MM.1S (cell line): ENCODE measurements at regions not wholly inside any gene's neighbourhood (a gene's known extent, or its start where the extent isn't known, plus 50 kb on each side); places are given as distances from the start of the nearest gene placed in this dataset.
A peak's percentile ranks its signal among the peaks of the same experiment; 100 is the strongest.

Experiments
- DNase-seq: peaks from one replicate; pipeline ENCODE4 v3.0.0-alpha.2; 2015
- H2AFZ ChIP-seq: fragments of 300-600 bp; sonication (generic); 2 replicates; pipeline ENCODE4 v1.6.0; 2016; ENCODE audit warnings: antibody characterized with exemption, low read length
- H3F3A ChIP-seq: fragments of 300-600 bp; sonication (generic); 2 replicates; pipeline ENCODE4 v1.6.1; 2016; ENCODE audit warnings: mild to moderate bottlenecking, antibody characterized with exemption, low read length, moderate library complexity, mixed read lengths; ENCODE audit not compliant: insufficient read depth
- H3K27ac ChIP-seq: fragments of 300-600 bp; sonication (generic); 2 replicates; pipeline ENCODE4 v1.5.1; 2016; ENCODE audit warnings: mild to moderate bottlenecking, low read length
- H3K27me3 ChIP-seq: fragments of 300-600 bp; sonication (generic); replicated peaks from 2 replicates; pipeline ENCODE4 v1.6.0; 2016; ENCODE audit warnings: low read length; ENCODE audit not compliant: insufficient read depth
- H3K36me3 ChIP-seq: fragments of 300-600 bp; sonication (generic); replicated peaks from 2 replicates; pipeline ENCODE4 v1.6.1; 2016; ENCODE audit warnings: mild to moderate bottlenecking, low read length, mixed read lengths; ENCODE audit not compliant: insufficient read depth
- H3K4me1 ChIP-seq: fragments of 300-600 bp; sonication (generic); 2 replicates; pipeline ENCODE4 v1.6.1; 2016; ENCODE audit warnings: low read length, mixed read lengths
- H3K4me2 ChIP-seq: fragments of 300-600 bp; sonication (generic); 2 replicates; pipeline ENCODE4 v1.6.0; 2016; ENCODE audit warnings: low read depth, low read length
- H3K4me3 ChIP-seq: fragments of 300-600 bp; sonication (generic); 2 replicates; pipeline ENCODE4 v1.5.1; 2016; ENCODE audit warnings: low read length, mixed read lengths
- H3K79me2 ChIP-seq: fragments of 300-600 bp; sonication (generic); 2 replicates; pipeline ENCODE4 v1.6.1; 2016; ENCODE audit warnings: mixed run types, low read length, mixed read lengths
- H3K9ac ChIP-seq: fragments of 300-600 bp; sonication (generic); 2 replicates; pipeline ENCODE4 v1.6.1; 2016; ENCODE audit warnings: low read length, mixed read lengths
- H3K9me2 ChIP-seq: fragments of 300-600 bp; sonication (generic); replicated peaks from 2 replicates; pipeline ENCODE4 v1.6.1; 2016; ENCODE audit warnings: mild to moderate bottlenecking, low read length, mixed read lengths; ENCODE audit not compliant: insufficient read depth
- H3K9me3 ChIP-seq: fragments of 300-600 bp; sonication (generic); replicated peaks from 2 replicates; pipeline ENCODE4 v1.6.1; 2016; ENCODE audit warnings: mild to moderate bottlenecking, low read length, mixed read lengths; ENCODE audit not compliant: insufficient read depth
- H4K20me1 ChIP-seq: fragments of 300-600 bp; sonication (generic); 2 replicates; pipeline ENCODE4 v1.6.1; 2016; ENCODE audit warnings: mild to moderate bottlenecking, low read length, moderate library complexity, mixed read lengths; ENCODE audit not compliant: insufficient read depth
- CTCF ChIP-seq: fragments of 300-600 bp; sonication (generic); IDR thresholded peaks from 2 replicates; pipeline ENCODE4 v1.5.1; 2016; ENCODE audit warnings: antibody characterized with exemption, low read length, mixed read lengths
- EZH2 ChIP-seq: fragments of 300-600 bp; sonication (generic); optimal IDR thresholded peaks from 2 replicates; pipeline ENCODE3; 2017; ENCODE audit warnings: low read depth, mild to moderate bottlenecking, antibody characterized with exemption, low read length, mixed read lengths
- EZH2phosphoT487 ChIP-seq: fragments of 300-600 bp; sonication (generic); IDR thresholded peaks from 2 replicates; pipeline ENCODE4 v1.6.1; 2018; ENCODE audit warnings: antibody characterized with exemption, low read length

GRCh38 chr1:221477252-221477651 is 264.6 kb downstream of the DUSP10 start:
- Histone ChIP-seq H3K27ac (no peak overlapping the region), H3K9ac (no peak overlapping the region), H3K4me3 (no peak overlapping the region), H3K9me2 (no peaks in the 10 kb centered on the region), H3K36me3 (no peaks in the 10 kb centered on the region), H3K27me3 (no peaks in the 10 kb centered on the region), H3K4me2 (no peak overlapping the region), H2AFZ (no peak overlapping the region), H4K20me1 (no peaks in the 10 kb centered on the region), H3F3A (no peaks in the 10 kb centered on the region), H3K4me1 (no peaks in the 10 kb centered on the region), H3K9me3 (no peaks in the 10 kb centered on the region), H3K79me2 (no peaks in the 10 kb centered on the region)
- TF ChIP-seq EZH2phosphoT487 (no peak), CTCF (no peak), EZH2 (no peak)
- DNase-seq: no peak

GRCh38 chr1:221478050-221478949 is 263.6 kb downstream of the DUSP10 start:
- H3K27me3 ChIP-seq: no peaks in the 10 kb centered on the region
- H4K20me1 ChIP-seq: no peaks in the 10 kb centered on the region
- no peaks in the 10 kb centered on the region for H3K9me3 ChIP-seq
- H3K4me1 ChIP-seq: no peaks in the 10 kb centered on the region
- no peak for DNase-seq
- H3K9me2 ChIP-seq: no peaks in the 10 kb centered on the region
- H3K4me2 ChIP-seq: no peak overlapping the region
- no peaks in the 10 kb centered on the region for H3F3A ChIP-seq
- H2AFZ ChIP-seq: no peak overlapping the region
- no peak for TF ChIP-seq EZH2
- TF ChIP-seq CTCF: peak; percentile 30
- H3K9ac ChIP-seq: no peak overlapping the region
- H3K36me3 ChIP-seq: no peaks in the 10 kb centered on the region
- no peak overlapping the region for H3K27ac ChIP-seq
- no peak overlapping the region for H3K4me3 ChIP-seq
- H3K79me2 ChIP-seq: no peaks in the 10 kb centered on the region

- H3F3A ChIP-seq: no peaks in the 10 kb centered on the region
Observed at GRCh38 chr1:221487781-221488524, 253.9 kb downstream of the DUSP10 start.

More at GRCh38 chr1:221487781-221488524, 253.9 kb downstream of the DUSP10 start:
- Histone ChIP-seq H3K4me2 (no peak overlapping the region), H3K36me3 (no peaks in the 10 kb centered on the region), H3K27me3 (no peaks in the 10 kb centered on the region), H3K79me2 (no peaks in the 10 kb centered on the region), H2AFZ (no peak overlapping the region), H3K4me1 (no peaks in the 10 kb centered on the region), H3K9me3 (no peaks in the 10 kb centered on the region), H3K9me2 (no peaks in the 10 kb centered on the region), H3K4me3 (no peak overlapping the region), H4K20me1 (no peaks in the 10 kb centered on the region), H3K9ac (no peak overlapping the region), H3K27ac (no peak overlapping the region)
- no peak for DNase-seq
- TF ChIP-seq EZH2 (no peak), CTCF (no peak), EZH2phosphoT487 (no peak)
